A549 (cell line): ENCODE measurements at regions not wholly inside any gene's neighbourhood (a gene's known extent, or its start where the extent isn't known, plus 50 kb on each side); places are given as distances from the start of the nearest gene placed in this dataset.

ENCODE experiments used
- ATAC-seq, 2 experiments: fragments of 200-7000 bp in 1 of 2; fragments of >200 bp in 1 of 2; cut with Nextera tagmentation in 1 of 2; cut with Tn5 transposase in 1 of 2; 3 replicates each; pipeline versions ENCODE4 v1.8.0 to v1.9.1; 2018 to 2020; ENCODE audit warnings: mild to moderate bottlenecking in 1 of 2, moderate library complexity in 1 of 2
- CTCF ChIA-PET: fragments of 300-600 bp; sonication (Branson Sonifier 250); formaldehyde crosslinking; extraction: SDS; loops from one replicate; lab custom pipeline; 2021; ENCODE audit warnings: antibody characterized with exemption, inconsistent platforms; lab: Yijun Ruan, JAX
- POLR2A ChIA-PET: fragments of 350-600 bp; formaldehyde crosslinking; extraction: SDS; loops from one replicate; lab custom pipeline; 2021; ENCODE audit warnings: antibody characterized with exemption, inconsistent platforms; lab: Yijun Ruan, JAX
- DNase-seq, 2 experiments: peaks; one replicate each; pipeline versions ENCODE4 v3.0.0 to v3.0.0-alpha.2; 2011 to 2016; ENCODE audit warnings: low read depth in 1 of 2, low spot score in 1 of 2
- FAIRE-seq: peaks from 2 replicates; lab custom pipeline; 2011; peaks lifted over from hg19 to GRCh38; lab: Jason Lieb, UNC
- H3K27ac ChIP-seq, 2 experiments: fragments of >200 bp; sonication (Bioruptor Twin); formaldehyde crosslinking; 3 replicates each; pipeline ENCODE4 v1.5.1; 2016 to 2017
- H3K4me1 ChIP-seq: fragments of >200 bp; sonication (Bioruptor Twin); formaldehyde crosslinking; 3 replicates; pipeline ENCODE4 v1.6.1; 2016
- H3K4me2 ChIP-seq: fragments of >200 bp; sonication (Bioruptor Twin); formaldehyde crosslinking; 3 replicates; pipeline ENCODE4 v1.6.1; 2016
- H3K4me3 ChIP-seq: fragments of >200 bp; sonication (Bioruptor Twin); formaldehyde crosslinking; 3 replicates; pipeline ENCODE4 v1.5.1; 2016
- H3K9me3 ChIP-seq: fragments of >200 bp; sonication (Bioruptor Twin); formaldehyde crosslinking; 3 replicates; pipeline ENCODE4 v1.6.1; 2016
- ATOH8 ChIP-seq: fragments of 250-450 bp; sonication (Bioruptor Pico); IDR thresholded peaks from 2 replicates; pipeline ENCODE4 v1.5.0; 2020; ENCODE audit warnings: low read depth, mild to moderate bottlenecking, moderate library complexity
- BCL3 ChIP-seq: fragments of >200 bp; sonication (Bioruptor Twin); formaldehyde crosslinking; IDR thresholded peaks from 3 replicates; pipeline ENCODE4 v1.6.1; 2016
- CBX2 ChIP-seq: fragments of 200-600 bp; sonication (generic); IDR thresholded peaks from 2 replicates; pipeline ENCODE4 v1.6.1; 2016; ENCODE audit warnings: low read depth, mild to moderate bottlenecking, borderline replicate concordance
- CHD2 ChIP-seq: fragments of 150-350 bp; IDR thresholded peaks from 2 replicates; pipeline ENCODE4 v1.6.1; 2014; ENCODE audit warnings: low read length; ENCODE audit not compliant: partially characterized antibody
- E2F6 ChIP-seq: IDR thresholded peaks from 2 replicates; pipeline ENCODE4 v1.6.1; 2012; ENCODE audit warnings: low read depth, borderline replicate concordance
- HES2 ChIP-seq: fragments of >200 bp; sonication (Bioruptor Twin); formaldehyde crosslinking; IDR thresholded peaks from 2 replicates; pipeline ENCODE4 v1.6.1; 2016
- HMGXB4 ChIP-seq: fragments of 250-450 bp; sonication (Bioruptor Pico); IDR thresholded peaks from 2 replicates; pipeline ENCODE4 v1.5.0; 2021; ENCODE audit warnings: mild to moderate bottlenecking, moderate library complexity, borderline replicate concordance
- HOXB13 ChIP-seq: fragments of 250-450 bp; sonication (Bioruptor Pico); IDR thresholded peaks from 2 replicates; pipeline ENCODE4 v1.5.0; 2020; ENCODE audit warnings: low read depth, mild to moderate bottlenecking, moderate library complexity
- JUN ChIP-seq, 2 experiments: fragments of >200 bp; sonication (Bioruptor Twin); formaldehyde crosslinking; IDR thresholded peaks; 2 replicates in 1 of 2; 3 replicates in 1 of 2; pipeline ENCODE4 v1.6.1; 2016 to 2017
- KDM1A ChIP-seq: fragments of 200-600 bp; sonication (generic); IDR thresholded peaks from 2 replicates; pipeline ENCODE4 v1.6.1; 2016; ENCODE audit warnings: low read depth, mild to moderate bottlenecking
- MYC ChIP-seq: IDR thresholded peaks from 2 replicates; pipeline ENCODE4 v1.6.1; 2012; ENCODE audit warnings: mild to moderate bottlenecking, inconsistent platforms, low read length, improper control_type of control experiment, borderline replicate concordance
- NPAS2 ChIP-seq: fragments of 250-450 bp; sonication (Bioruptor Pico); IDR thresholded peaks from 2 replicates; pipeline ENCODE4 v1.8.0; 2022; ENCODE audit warnings: mild to moderate bottlenecking, moderate library complexity, borderline replicate concordance
- PBX3 ChIP-seq: IDR thresholded peaks from 2 replicates; pipeline ENCODE4 v1.6.1; 2012
- REST ChIP-seq: fragments of 200-600 bp; sonication (generic); IDR thresholded peaks from 2 replicates; pipeline ENCODE4 v1.6.1; 2016; ENCODE audit warnings: antibody characterized with exemption, mild to moderate bottlenecking, moderate library complexity
- RFX5 ChIP-seq: fragments of 450-650 bp; IDR thresholded peaks from 2 replicates; pipeline ENCODE4 v1.7.1; 2014; ENCODE audit warnings: antibody characterized with exemption, mild to moderate bottlenecking, moderate library complexity
- RNF2 ChIP-seq: fragments of 200-600 bp; sonication (generic); IDR thresholded peaks from 2 replicates; pipeline ENCODE4 v1.6.1; 2016; ENCODE audit warnings: low read depth, mild to moderate bottlenecking, antibody characterized with exemption, moderate library complexity, borderline replicate concordance
- TP53 ChIP-seq: fragments of 250-450 bp; sonication (Bioruptor Pico); IDR thresholded peaks from 2 replicates; pipeline ENCODE4 v1.5.0; 2021; ENCODE audit warnings: mild to moderate bottlenecking, moderate library complexity
- USF2 ChIP-seq: fragments of 450-650 bp; IDR thresholded peaks from 2 replicates; pipeline ENCODE4 v1.6.1; 2014; ENCODE audit warnings: antibody characterized with exemption
- ZFP36 ChIP-seq: fragments of 450-650 bp; IDR thresholded peaks from 2 replicates; pipeline ENCODE4 v1.6.1; 2014; ENCODE audit warnings: borderline replicate concordance; ENCODE audit not compliant: partially characterized antibody
- ZNF302 ChIP-seq: fragments of 250-450 bp; sonication (Bioruptor Pico); IDR thresholded peaks from 2 replicates; pipeline ENCODE4 v1.9.0; 2021; ENCODE audit warnings: inconsistent platforms, mild to moderate bottlenecking, moderate library complexity
- ZSCAN20 ChIP-seq: fragments of 250-450 bp; sonication (Bioruptor Pico); IDR thresholded peaks from 2 replicates; pipeline ENCODE4 v1.8.0; 2022; ENCODE audit warnings: mild to moderate bottlenecking, moderate library complexity
- WGBS: methylation state at CpG from one replicate; pipeline ENCODE4 v1.1.6; 2017; ENCODE audit errors: missing lambda C conversion rate; 5-methylcytosine and 5-hydroxymethylcytosine counted together

- TF ChIP-seq NPAS2 = no peak
- TF ChIP-seq ZSCAN20 = no peak
- no peak for TF ChIP-seq ZNF302 (CRISPR knock-in tag)
Measured at GRCh38 chr9:81466981-81467380, 222.4 kb downstream of the TLE1 start (continued).

GRCh38 chr9:81465468-81466011, 223.8 kb downstream of the TLE1 start:
- no peak for FAIRE-seq
- DNase-seq = peak in 1 of 2 experiments; percentile 14
- Histone ChIP-seq H3K27ac (no peak overlapping the region), H3K9me3 (no peaks in the 10 kb centered on the region), H3K4me1 (no peaks in the 10 kb centered on the region), H3K4me3 (no peak overlapping the region), H3K4me2 (no peak overlapping the region)
- CTCF ChIA-PET = interaction anchor here (1.4 to 1.7 kb wide), 3 partner anchors 13 to 54 kb away, joined by 3 read pairs; no protein-coding TSS in a partner anchor
- ATAC-seq = no peak
- POLR2A ChIA-PET = no interaction called here
- WGBS = 91% methylated on average over 6 of the region's 6 CpGs
- TF ChIP-seq ZFP36 (no peak), HES2 (no peak), PBX3 (no peak), KDM1A (no peak), HOXB13 (CRISPR knock-in tag) (no peak), E2F6 (no peak), ATOH8 (CRISPR knock-in tag) (no peak), RNF2 (no peak), TP53 (no peak), USF2 (no peak), MYC (no peak), CBX2 (no peak), JUN (IDR thresholded peaks at IDR 0.05) (no peak), REST (no peak), RFX5 (no peak), CHD2 (no peak), BCL3 (no peak), HMGXB4 (CRISPR knock-in tag) (no peak)
